ENCODE measurements at regions not wholly inside any gene's neighbourhood (a gene's known extent, or its start where the extent isn't known, plus 50 kb on each side); places are given as distances from the start of the nearest gene placed in this dataset.
"Not testable (repeated sequence)": the region's sequence is repeated elsewhere in the genome, so short reads cannot be mapped to it uniquely, and the experiment has no call there.

- Histone ChIP-seq H3K27ac (ENCODE audit: low read depth, low read length) (no peak overlapping the region), H3K27me3 (ENCODE audit: insufficient read depth, low read length) (no peaks in the 10 kb centered on the region), H3K4me1 (ENCODE audit: control insufficient read depth, insufficient read depth, low read length, unreplicated experiment) (peaks cover 10% of the 10 kb centered on the region), H3K4me3 (ENCODE audit: low read depth, low read length) (no peak overlapping the region), H2AFZ (ENCODE audit: low read length, unreplicated experiment) (no peak overlapping the region), H3K79me2 (ENCODE audit: control insufficient read depth, insufficient read depth, low read length, unreplicated experiment) (no peaks in the 10 kb centered on the region), H3K36me3 (ENCODE audit: insufficient read depth, low read length) (no peaks in the 10 kb centered on the region)
These were observed 141.2 kb downstream of the EMB start for GRCh38 chr5:50299896-50300295.

GRCh38 chr5:50292735-50293394, 148.2 kb downstream of the EMB start:
- no peak overlapping the region for H3K4me3 ChIP-seq (ENCODE audit: low read depth, low read length)

GRCh38 chr5:50280461-50280860, 160.6 kb downstream of the EMB start:
- H3K79me2 ChIP-seq (ENCODE audit: control insufficient read depth, insufficient read depth, low read length, unreplicated experiment); H3K27ac ChIP-seq (ENCODE audit: low read depth, low read length); H2AFZ ChIP-seq (ENCODE audit: low read length, unreplicated experiment); H3K36me3 ChIP-seq (ENCODE audit: insufficient read depth, low read length); H3K4me3 ChIP-seq (ENCODE audit: low read depth, low read length); H3K27me3 ChIP-seq (ENCODE audit: insufficient read depth, low read length); H3K4me1 ChIP-seq (ENCODE audit: control insufficient read depth, insufficient read depth, low read length, unreplicated experiment): not testable (repeated sequence)

More at GRCh38 chr5:50292735-50293394, 148.2 kb downstream of the EMB start:
- no peak overlapping the region for H2AFZ ChIP-seq (ENCODE audit: low read length, unreplicated experiment)
- no peak overlapping the region for H3K27ac ChIP-seq (ENCODE audit: low read depth, low read length)
- H3K36me3 ChIP-seq (ENCODE audit: insufficient read depth, low read length), result no peaks in the 10 kb centered on the region
- H3K27me3 ChIP-seq (ENCODE audit: insufficient read depth, low read length), result peaks cover 12% of the 10 kb centered on the region
- H3K4me1 ChIP-seq (ENCODE audit: control insufficient read depth, insufficient read depth, low read length, unreplicated experiment), result no peaks in the 10 kb centered on the region
- H3K79me2 ChIP-seq (ENCODE audit: control insufficient read depth, insufficient read depth, low read length, unreplicated experiment), result no peaks in the 10 kb centered on the region
